Vagina (tissue), 2 donors: ENCODE measurements at regions not wholly inside any gene's neighbourhood (a gene's known extent, or its start where the extent isn't known, plus 50 kb on each side); places are given as distances from the start of the nearest gene placed in this dataset.

Experiments used
- DNase-seq, 2 donors: peaks; one replicate each; pipeline ENCODE4 v3.0.0-alpha.2; 2017; ENCODE audit errors: extremely low spot score in 2 of 2
- H3K27ac ChIP-seq: fragments of 200-600 bp; sonication (generic); one replicate; pipeline ENCODE4 v1.5.1; 2019
- H3K27me3 ChIP-seq: fragments of 200-600 bp; sonication (generic); one replicate; pipeline ENCODE4 v1.5.1; 2019
- H3K36me3 ChIP-seq, 2 donors: fragments of 200-600 bp; sonication (generic); one replicate each; pipeline ENCODE4 v1.5.1; 2017 to 2019
- H3K4me1 ChIP-seq: fragments of 200-600 bp; sonication (generic); one replicate; pipeline ENCODE4 v1.5.1; 2019
- H3K4me3 ChIP-seq, 2 donors: fragments of 200-600 bp; sonication (generic); 1 replicate in 1 of 2; 2 replicates in 1 of 2; pipeline ENCODE4 v1.5.1; 2016 to 2019
- H3K9me3 ChIP-seq: fragments of 200-600 bp; sonication (generic); one replicate; pipeline ENCODE4 v1.5.1; 2019
- POLR2A ChIP-seq, 2 donors: fragments of 450-650 bp; IDR thresholded peaks; one replicate each; pipeline ENCODE4 v1.6.1; 2017; ENCODE audit warnings: antibody characterized with exemption in 2 of 2, mild to moderate bottlenecking in 2 of 2, moderate library complexity in 2 of 2
- POLR2AphosphoS5 ChIP-seq, 2 donors: sonication (generic); formaldehyde crosslinking; IDR thresholded peaks; one replicate each; pipeline ENCODE4 v1.9.0; 2017; ENCODE audit warnings: antibody characterized with exemption in 2 of 2, mild to moderate bottlenecking in 2 of 2, low read depth in 1 of 2; ENCODE audit not compliant: insufficient read depth in 1 of 2
- intact Hi-C: fragments of 100-400 bp; cut with DNase I; formaldehyde crosslinking; loops from one replicate; pipeline ENCODE4 v1.15.1; 2023
- TF ChIP-seq, protein P1 (sequence below), 3 experiments: fragments of 450-650 bp in 2 of 3; fragments of 200-600 bp in 1 of 3; sonication (generic) in 1 of 3; IDR thresholded peaks; one replicate each; pipeline ENCODE4 v1.5.1; 2017 to 2019; ENCODE audit warnings: antibody characterized with exemption in 3 of 3, mild to moderate bottlenecking in 2 of 3, moderate library complexity in 2 of 3

DNA sequence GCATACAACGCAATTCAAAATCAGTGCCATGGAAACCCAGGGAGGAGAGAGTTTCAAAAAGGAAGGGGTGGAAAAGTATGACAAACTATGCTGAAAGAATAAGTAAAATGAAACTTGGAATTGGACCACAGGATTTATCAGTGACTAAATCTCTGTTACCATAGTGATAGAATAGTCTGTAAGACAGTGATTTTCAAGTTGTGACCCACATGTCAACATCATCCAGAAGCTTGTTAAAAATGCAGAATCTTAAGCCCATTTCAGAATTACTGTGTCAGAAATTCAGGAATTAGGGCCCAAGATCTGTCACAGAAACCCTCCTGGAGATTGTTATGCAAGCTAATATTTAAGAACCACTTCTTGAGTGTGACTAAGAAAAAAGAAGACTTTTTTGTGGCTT lies 417.7 kb upstream of the JAG1 start:
- H3K9me3 ChIP-seq = no peaks in the 10 kb centered on the region
- no peak overlapping the region for H3K27ac ChIP-seq
- H3K4me3 ChIP-seq = no peak overlapping the region
- intact Hi-C loops = no loop called here
- no peaks in the 10 kb centered on the region for H3K27me3 ChIP-seq
- TF ChIP-seq POLR2A (IDR thresholded peaks at IDR 0.05) (no peak), POLR2AphosphoS5 (IDR thresholded peaks at IDR 0.05; ENCODE audit: insufficient read depth in 1 of 2, low read depth in 1 of 2) (no peak)
- TF ChIP-seq, protein P1, sequence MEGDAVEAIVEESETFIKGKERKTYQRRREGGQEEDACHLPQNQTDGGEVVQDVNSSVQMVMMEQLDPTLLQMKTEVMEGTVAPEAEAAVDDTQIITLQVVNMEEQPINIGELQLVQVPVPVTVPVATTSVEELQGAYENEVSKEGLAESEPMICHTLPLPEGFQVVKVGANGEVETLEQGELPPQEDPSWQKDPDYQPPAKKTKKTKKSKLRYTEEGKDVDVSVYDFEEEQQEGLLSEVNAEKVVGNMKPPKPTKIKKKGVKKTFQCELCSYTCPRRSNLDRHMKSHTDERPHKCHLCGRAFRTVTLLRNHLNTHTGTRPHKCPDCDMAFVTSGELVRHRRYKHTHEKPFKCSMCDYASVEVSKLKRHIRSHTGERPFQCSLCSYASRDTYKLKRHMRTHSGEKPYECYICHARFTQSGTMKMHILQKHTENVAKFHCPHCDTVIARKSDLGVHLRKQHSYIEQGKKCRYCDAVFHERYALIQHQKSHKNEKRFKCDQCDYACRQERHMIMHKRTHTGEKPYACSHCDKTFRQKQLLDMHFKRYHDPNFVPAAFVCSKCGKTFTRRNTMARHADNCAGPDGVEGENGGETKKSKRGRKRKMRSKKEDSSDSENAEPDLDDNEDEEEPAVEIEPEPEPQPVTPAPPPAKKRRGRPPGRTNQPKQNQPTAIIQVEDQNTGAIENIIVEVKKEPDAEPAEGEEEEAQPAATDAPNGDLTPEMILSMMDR (IDR thresholded peaks at IDR 0.05) = no peak
- H3K4me1 ChIP-seq = no peaks in the 10 kb centered on the region
- DNase-seq = no peak
- no peaks in the 10 kb centered on the region for H3K36me3 ChIP-seq

DNA sequence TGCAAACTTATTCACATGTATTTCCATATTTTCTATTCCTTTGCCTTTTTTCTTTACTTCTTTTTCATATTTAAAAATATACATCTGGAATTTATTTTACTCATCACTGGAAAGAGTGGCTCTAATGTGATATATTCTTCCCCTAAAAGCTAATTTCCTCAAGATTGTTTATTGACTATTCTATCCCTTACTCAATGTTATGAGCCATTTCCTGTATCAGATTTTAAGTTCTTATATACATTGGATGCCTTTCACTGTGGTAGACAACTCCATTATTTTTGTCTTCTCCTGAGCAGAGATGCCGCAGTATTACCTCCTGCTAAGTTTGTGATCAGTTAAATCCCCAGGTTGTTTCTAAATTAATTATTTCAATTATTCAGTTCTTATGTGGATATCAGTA lies 418.4 kb upstream of the JAG1 start:
- H3K36me3 ChIP-seq = no peaks in the 10 kb centered on the region
- no peaks in the 10 kb centered on the region for H3K9me3 ChIP-seq
- H3K4me1 ChIP-seq = no peaks in the 10 kb centered on the region
- DNase-seq = no peak
- H3K4me3 ChIP-seq = no peak overlapping the region
- TF ChIP-seq, protein P1 (IDR thresholded peaks at IDR 0.05) = no peak
- TF ChIP-seq POLR2AphosphoS5 (IDR thresholded peaks at IDR 0.05; ENCODE audit: insufficient read depth in 1 of 2, low read depth in 1 of 2) = no peak
- no peak for TF ChIP-seq POLR2A (IDR thresholded peaks at IDR 0.05)
- H3K27me3 ChIP-seq = no peaks in the 10 kb centered on the region
- intact Hi-C loops = no loop called here
- no peak overlapping the region for H3K27ac ChIP-seq

DNA sequence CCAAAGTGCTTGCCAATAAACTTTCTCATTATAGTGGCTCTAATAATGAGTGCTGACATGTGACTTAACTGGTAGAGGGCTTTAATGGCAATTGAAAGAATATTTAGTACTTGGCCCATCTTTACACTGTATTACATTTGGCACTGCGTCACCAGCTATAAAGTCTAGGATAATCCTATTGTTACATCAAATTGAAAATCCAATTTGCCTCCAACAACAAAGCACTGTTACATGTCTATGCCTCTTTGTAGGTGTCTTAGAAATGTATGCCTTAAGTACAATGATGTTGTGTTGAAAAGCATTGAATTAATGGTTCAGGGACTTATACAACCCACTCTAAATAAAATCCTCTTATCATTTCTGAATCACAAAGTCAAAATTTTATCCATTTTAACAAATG lies 420.4 kb upstream of the JAG1 start:
- Histone ChIP-seq H3K36me3 (no peaks in the 10 kb centered on the region), H3K27ac (no peak overlapping the region), H3K4me1 (no peaks in the 10 kb centered on the region), H3K4me3 (no peak overlapping the region), H3K9me3 (no peaks in the 10 kb centered on the region), H3K27me3 (no peaks in the 10 kb centered on the region)
- DNase-seq = no peak
- intact Hi-C loops = no loop called here
- TF ChIP-seq POLR2AphosphoS5 (IDR thresholded peaks at IDR 0.05; ENCODE audit: insufficient read depth in 1 of 2, low read depth in 1 of 2) = no peak
- TF ChIP-seq POLR2A (IDR thresholded peaks at IDR 0.05) = no peak
- TF ChIP-seq, protein P1 (IDR thresholded peaks at IDR 0.05) = no peak

DNA sequence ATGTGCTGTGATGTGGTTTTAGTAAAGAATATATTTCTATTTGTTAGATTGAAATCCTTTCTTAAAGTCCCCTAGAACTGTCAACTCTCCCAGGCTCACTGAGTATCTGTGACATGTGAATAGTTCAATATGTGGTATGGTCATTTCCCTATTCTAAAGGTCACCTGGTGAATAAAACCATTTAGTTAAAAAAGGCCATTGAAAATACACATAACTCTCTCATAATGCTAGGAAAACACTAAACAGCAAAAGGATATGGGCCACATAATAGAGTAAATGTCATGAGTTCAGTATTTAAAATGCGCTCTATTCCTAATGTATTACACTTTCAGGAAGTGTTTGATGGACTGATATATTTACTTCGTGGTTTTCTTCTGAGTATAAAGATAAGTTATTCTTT lies 420.9 kb upstream of the JAG1 start:
- intact Hi-C loops = no loop called here
- no peak for DNase-seq
- Histone ChIP-seq H3K4me3 (no peak overlapping the region), H3K36me3 (no peaks in the 10 kb centered on the region), H3K4me1 (no peaks in the 10 kb centered on the region), H3K27me3 (no peaks in the 10 kb centered on the region), H3K27ac (no peak overlapping the region), H3K9me3 (no peaks in the 10 kb centered on the region)
- TF ChIP-seq, protein P1 (IDR thresholded peaks at IDR 0.05) = no peak
- TF ChIP-seq POLR2AphosphoS5 (IDR thresholded peaks at IDR 0.05; ENCODE audit: insufficient read depth in 1 of 2, low read depth in 1 of 2) = no peak
- no peak for TF ChIP-seq POLR2A (IDR thresholded peaks at IDR 0.05)

DNA sequence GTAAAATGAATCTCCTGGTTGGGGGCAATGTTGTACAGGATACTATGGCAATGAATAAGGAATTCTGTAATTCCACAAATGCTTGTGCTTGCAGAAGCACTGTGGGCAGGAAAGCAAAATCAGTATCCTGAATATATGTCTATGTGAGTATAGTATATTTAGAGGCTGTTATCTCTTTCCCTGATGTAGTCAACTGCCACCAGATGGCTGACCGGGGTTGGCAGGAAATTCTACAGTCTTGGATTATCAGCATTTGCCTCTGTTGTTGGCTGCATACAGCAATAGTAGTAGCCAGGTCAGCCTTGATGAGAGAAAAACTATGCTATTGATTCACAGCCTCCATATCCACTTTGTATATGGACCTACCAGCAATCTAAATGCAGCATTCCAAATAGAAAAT lies 425.1 kb upstream of the JAG1 start:
- H3K27ac ChIP-seq = no peak overlapping the region
- no peak for DNase-seq
- H3K4me1 ChIP-seq = no peaks in the 10 kb centered on the region
- intact Hi-C loops = no loop called here
- no peak overlapping the region for H3K4me3 ChIP-seq
- no peaks in the 10 kb centered on the region for H3K27me3 ChIP-seq
- no peaks in the 10 kb centered on the region for H3K9me3 ChIP-seq
- TF ChIP-seq POLR2A (IDR thresholded peaks at IDR 0.05) = no peak
- TF ChIP-seq POLR2AphosphoS5 (IDR thresholded peaks at IDR 0.05; ENCODE audit: insufficient read depth in 1 of 2, low read depth in 1 of 2) = no peak
- TF ChIP-seq, protein P1 (IDR thresholded peaks at IDR 0.05) = no peak
- H3K36me3 ChIP-seq = no peaks in the 10 kb centered on the region
